ENCODE measurements at regions not wholly inside any gene's neighbourhood (a gene's known extent, or its start where the extent isn't known, plus 50 kb on each side); places are given as distances from the start of the nearest gene placed in this dataset.
"Not testable (repeated sequence)": the region's sequence is repeated elsewhere in the genome, so short reads cannot be mapped to it uniquely, and the experiment has no call there.

DNA sequence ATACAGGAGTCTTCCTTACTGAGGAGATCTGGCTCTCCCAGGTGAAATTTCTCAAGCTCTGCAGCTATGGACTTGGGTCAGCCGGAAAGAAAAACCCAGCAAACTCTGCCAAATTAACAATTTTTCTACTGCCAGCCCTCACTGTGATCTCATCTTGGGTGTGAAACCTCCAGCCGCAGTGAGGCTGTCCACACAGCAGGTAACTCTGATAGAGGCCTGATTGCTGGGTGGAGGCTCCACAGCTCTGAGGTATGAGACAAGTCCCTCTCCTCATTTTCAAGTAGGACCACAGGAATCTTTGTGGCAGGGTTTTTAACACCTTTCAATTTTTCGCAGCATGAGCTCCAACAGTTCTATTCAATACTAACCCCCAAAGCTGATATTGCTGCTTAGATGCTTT lies 430.6 kb upstream of the RAB6C start:
- no peak for DNase-seq (ENCODE audit: extremely low read depth, low read depth)
- no peak overlapping the region for H3K4me3 ChIP-seq (replicated peaks; ENCODE audit: low read depth, low read length)
- TF ChIP-seq, protein P1, sequence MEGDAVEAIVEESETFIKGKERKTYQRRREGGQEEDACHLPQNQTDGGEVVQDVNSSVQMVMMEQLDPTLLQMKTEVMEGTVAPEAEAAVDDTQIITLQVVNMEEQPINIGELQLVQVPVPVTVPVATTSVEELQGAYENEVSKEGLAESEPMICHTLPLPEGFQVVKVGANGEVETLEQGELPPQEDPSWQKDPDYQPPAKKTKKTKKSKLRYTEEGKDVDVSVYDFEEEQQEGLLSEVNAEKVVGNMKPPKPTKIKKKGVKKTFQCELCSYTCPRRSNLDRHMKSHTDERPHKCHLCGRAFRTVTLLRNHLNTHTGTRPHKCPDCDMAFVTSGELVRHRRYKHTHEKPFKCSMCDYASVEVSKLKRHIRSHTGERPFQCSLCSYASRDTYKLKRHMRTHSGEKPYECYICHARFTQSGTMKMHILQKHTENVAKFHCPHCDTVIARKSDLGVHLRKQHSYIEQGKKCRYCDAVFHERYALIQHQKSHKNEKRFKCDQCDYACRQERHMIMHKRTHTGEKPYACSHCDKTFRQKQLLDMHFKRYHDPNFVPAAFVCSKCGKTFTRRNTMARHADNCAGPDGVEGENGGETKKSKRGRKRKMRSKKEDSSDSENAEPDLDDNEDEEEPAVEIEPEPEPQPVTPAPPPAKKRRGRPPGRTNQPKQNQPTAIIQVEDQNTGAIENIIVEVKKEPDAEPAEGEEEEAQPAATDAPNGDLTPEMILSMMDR (IDR thresholded peaks at IDR 0.05; ENCODE audit: low read depth, low read length, missing control alignments): no peak

DNA sequence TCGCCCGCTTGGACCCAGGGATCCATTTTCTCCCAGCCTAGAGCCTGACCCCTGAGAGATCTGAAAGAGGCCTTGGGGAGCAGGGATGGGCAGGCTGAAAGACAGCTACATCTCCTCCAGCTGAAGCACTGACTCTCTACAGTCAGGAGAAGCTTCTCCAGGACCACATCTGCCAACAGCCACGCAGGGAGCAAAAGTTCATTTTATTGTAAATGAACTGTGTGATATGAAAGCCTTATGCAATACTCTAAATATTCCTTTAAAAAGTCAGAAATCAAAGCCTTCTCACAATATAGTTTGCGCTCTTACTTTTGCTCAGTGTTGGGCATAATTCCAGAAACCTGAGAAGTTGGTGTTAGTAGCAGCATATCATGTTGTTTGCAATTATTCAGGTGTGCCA lies 428.9 kb upstream of the RAB6C start:
- no peak for DNase-seq (ENCODE audit: extremely low read depth, low read depth)
- TF ChIP-seq, protein P1 (IDR thresholded peaks at IDR 0.05; ENCODE audit: low read depth, low read length, missing control alignments): no peak
- no peak overlapping the region for H3K4me3 ChIP-seq (replicated peaks; ENCODE audit: low read depth, low read length)

DNA sequence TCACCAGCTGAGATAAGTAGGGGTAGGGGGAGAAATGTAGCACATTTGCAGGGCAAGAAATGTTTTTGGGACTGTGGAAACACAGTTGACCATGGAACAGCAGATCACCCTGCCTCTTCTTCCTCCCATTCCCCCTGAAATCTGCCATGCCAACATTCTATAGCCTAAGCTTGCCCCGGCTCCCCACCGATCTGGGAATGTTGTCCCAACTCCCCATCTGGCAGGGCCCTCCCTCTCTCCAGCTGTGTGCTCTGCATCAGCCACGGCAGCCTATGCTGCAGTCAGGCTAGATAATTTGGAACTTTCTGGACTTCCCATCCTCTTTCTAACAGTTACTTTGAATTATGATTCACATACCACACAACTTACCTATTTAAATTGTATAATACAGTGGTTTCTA lies 425.1 kb upstream of the RAB6C start:
- TF ChIP-seq, protein P1 (IDR thresholded peaks at IDR 0.05; ENCODE audit: low read depth, low read length, missing control alignments): no peak
- H3K4me3 ChIP-seq (replicated peaks; ENCODE audit: low read depth, low read length): no peak overlapping the region
- no peak for DNase-seq (ENCODE audit: extremely low read depth, low read depth)

DNA sequence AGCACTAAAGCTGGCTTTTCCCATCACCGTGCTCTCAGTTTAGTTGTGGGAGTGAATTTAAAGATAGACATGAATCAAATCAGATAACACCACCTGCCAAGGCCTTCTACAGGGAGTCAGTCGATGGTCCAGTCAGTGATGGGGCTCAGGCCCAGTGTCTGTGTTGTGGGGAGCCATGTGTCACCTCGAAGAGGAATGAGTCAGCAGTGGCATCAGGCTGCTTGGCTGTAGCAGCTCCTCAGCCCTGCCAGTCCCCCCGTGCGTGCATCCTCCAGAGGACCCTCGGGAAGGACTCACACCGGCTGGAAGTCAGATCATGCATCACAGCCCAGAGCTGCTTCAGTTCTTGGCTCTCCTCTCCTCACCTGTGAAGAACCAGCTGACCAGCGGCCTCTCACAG lies 420.4 kb upstream of the RAB6C start:
- TF ChIP-seq, protein P1 (IDR thresholded peaks at IDR 0.05; ENCODE audit: low read depth, low read length, missing control alignments): no peak
- DNase-seq (ENCODE audit: extremely low read depth, low read depth): no peak
- no peak overlapping the region for H3K4me3 ChIP-seq (replicated peaks; ENCODE audit: low read depth, low read length)

DNA sequence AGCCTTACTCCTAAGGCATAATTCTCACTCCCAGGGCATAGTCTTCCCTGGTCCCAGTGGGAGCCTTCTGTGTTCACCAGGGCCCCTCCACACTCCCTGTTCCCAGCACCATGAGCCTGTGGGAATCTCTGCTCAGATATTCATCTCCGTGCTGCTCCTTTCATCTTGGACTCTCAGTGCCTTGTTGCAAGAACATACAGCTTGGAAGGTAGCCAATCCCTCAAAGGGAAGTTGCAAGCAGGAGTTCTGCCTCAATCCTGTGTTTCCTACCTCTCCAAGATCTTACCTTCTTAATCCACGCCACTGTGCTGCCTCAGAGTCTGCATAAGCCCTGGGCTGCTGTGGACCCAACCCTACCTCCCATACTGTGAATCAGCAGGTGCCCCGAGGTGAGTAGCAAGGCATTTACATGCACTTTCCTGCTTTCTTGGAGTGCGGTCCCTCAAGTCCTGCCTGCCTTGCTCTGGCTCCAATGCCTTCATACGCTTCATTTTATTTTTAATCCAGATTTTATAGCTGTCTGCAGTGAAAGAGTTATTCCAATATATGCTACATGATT lies 413.8 kb upstream of the RAB6C start:
- TF ChIP-seq, protein P1 (IDR thresholded peaks at IDR 0.05; ENCODE audit: low read depth, low read length, missing control alignments): no peak
- no peak overlapping the region for H3K4me3 ChIP-seq (replicated peaks; ENCODE audit: low read depth, low read length)
- DNase-seq (ENCODE audit: extremely low read depth, low read depth): no peak

DNA sequence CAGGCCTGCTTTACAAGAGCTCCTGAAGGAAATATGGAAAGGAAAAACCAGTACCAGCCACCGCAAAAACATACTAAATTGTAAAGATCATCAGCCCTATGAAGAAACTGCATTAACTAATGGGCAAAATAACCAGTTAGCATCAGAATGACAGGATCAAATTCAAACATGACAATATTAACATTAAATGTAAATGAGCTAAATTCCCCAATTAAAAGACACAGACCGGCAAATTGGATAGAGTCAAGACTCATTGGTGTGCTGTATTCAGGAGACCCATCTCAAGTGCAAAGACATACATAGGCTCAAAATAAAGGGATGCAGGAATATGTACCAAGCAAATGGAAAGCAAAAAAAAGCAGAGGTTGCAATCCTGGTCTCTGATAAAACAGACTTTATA lies 408.7 kb upstream of the RAB6C start:
- not testable (repeated sequence) for H3K4me3 ChIP-seq (replicated peaks; ENCODE audit: low read depth, low read length); DNase-seq (ENCODE audit: extremely low read depth, low read depth)

DNA sequence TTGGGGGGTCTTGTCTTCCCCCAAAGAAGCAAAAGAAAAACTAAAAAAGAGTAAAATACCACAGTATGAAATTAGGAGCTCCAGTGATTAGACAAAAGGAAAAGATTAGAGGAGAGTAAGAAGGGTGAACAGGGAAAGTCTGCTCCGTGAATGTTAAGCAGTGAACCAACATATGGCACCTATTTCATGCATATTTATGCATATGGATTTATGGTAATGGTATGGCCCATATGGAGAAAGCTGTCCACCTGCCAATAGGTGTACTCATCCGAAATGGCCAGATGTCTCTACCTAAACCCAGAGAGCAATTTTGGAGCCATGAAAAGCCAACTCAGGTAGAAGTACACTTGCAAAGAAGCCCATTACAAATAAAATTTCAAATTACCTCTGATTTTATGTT lies 404.0 kb upstream of the RAB6C start:
- H3K4me3 ChIP-seq (replicated peaks; ENCODE audit: low read depth, low read length): no peak overlapping the region
- DNase-seq (ENCODE audit: extremely low read depth, low read depth): no peak

More for the DNA sequence above, 404.0 kb upstream of the RAB6C start:
- TF ChIP-seq, protein P1 (IDR thresholded peaks at IDR 0.05; ENCODE audit: low read depth, low read length, missing control alignments): no peak
